OCI-LY7 (cell line): ENCODE measurements at regions not wholly inside any gene's neighbourhood (a gene's known extent, or its start where the extent isn't known, plus 50 kb on each side); places are given as distances from the start of the nearest gene placed in this dataset.

Experiments used
- BruUV-seq: library from RNA; stranded (reverse); fragments of 400-500 nt; replicated peaks from 2 replicates; lab custom pipeline; 2021; lab: Mats Ljungman, UMichigan
- CTCF ChIA-PET: fragments of 300-600 bp; sonication (Branson Sonifier 250); formaldehyde crosslinking; loops from one replicate; lab custom pipeline; 2022; ENCODE audit warnings: antibody characterized with exemption; ENCODE audit not compliant: unreplicated experiment; lab: Charles Lee
- POLR2A ChIA-PET: fragments of 300-600 bp; sonication (Branson Sonifier 250); formaldehyde crosslinking; loops from one replicate; lab custom pipeline; 2022; ENCODE audit warnings: antibody characterized with exemption; lab: Charles Lee
- DNase-seq: peaks from one replicate; pipeline ENCODE4 v3.0.0-alpha.2; 2015; ENCODE audit warnings: low spot score
- H2AFZ ChIP-seq: fragments of 200-600 bp; sonication (generic), shearing (Covaris generic); 2 replicates; pipeline ENCODE4 v1.6.1; 2014; ENCODE audit warnings: mild to moderate bottlenecking, antibody characterized with exemption, low read length, moderate library complexity
- H3K27ac ChIP-seq: fragments of 200-600 bp; sonication (generic); 2 replicates; pipeline ENCODE4 v1.5.1; 2014; ENCODE audit warnings: mixed run types, low read depth, mild to moderate bottlenecking, moderate library complexity, low read length, inconsistent platforms; ENCODE audit not compliant: poor library complexity, severe bottlenecking
- H3K36me3 ChIP-seq: fragments of 200-600 bp; sonication (generic); 2 replicates; pipeline ENCODE4 v1.6.1; 2014; ENCODE audit warnings: mild to moderate bottlenecking, antibody characterized with exemption, low read length, moderate library complexity, mixed read lengths; ENCODE audit not compliant: insufficient read depth
- H3K4me1 ChIP-seq: fragments of 200-600 bp; sonication (generic); 2 replicates; pipeline ENCODE4 v1.5.1; 2014; ENCODE audit warnings: mild to moderate bottlenecking, low read length; ENCODE audit not compliant: insufficient read depth, poor library complexity, severe bottlenecking
- H3K4me2 ChIP-seq: fragments of 200-600 bp; sonication (generic); 2 replicates; pipeline ENCODE4 v1.6.1; 2014; ENCODE audit warnings: mild to moderate bottlenecking, low read length
- H3K4me3 ChIP-seq: fragments of 200-600 bp; sonication (generic); 2 replicates; pipeline ENCODE4 v1.5.1; 2014; ENCODE audit warnings: mild to moderate bottlenecking, low read depth, low read length; ENCODE audit not compliant: poor library complexity, severe bottlenecking
- H3K79me2 ChIP-seq: fragments of 200-600 bp; sonication (generic); 2 replicates; pipeline ENCODE4 v1.6.1; 2016; ENCODE audit warnings: low read depth, mild to moderate bottlenecking, low read length, moderate library complexity, mixed read lengths; ENCODE audit not compliant: insufficient read depth
- H3K9me2 ChIP-seq: fragments of 200-600 bp; sonication (generic); 2 replicates; pipeline ENCODE4 v1.6.1; 2016; ENCODE audit warnings: mild to moderate bottlenecking, low read length, mixed read lengths; ENCODE audit not compliant: insufficient read depth
- H3K9me3 ChIP-seq: fragments of 200-600 bp; sonication (generic); 2 replicates; pipeline ENCODE4 v1.6.1; 2014; ENCODE audit warnings: mild to moderate bottlenecking, mixed run types, low read length, mixed read lengths
- H4K20me1 ChIP-seq: fragments of 200-600 bp; sonication (generic); 2 replicates; pipeline ENCODE4 v1.6.1; 2014; ENCODE audit warnings: mild to moderate bottlenecking, antibody characterized with exemption, low read length, moderate library complexity, mixed read lengths; ENCODE audit not compliant: insufficient read depth
- CTCF ChIP-seq: fragments of 200-600 bp; sonication (generic); conservative IDR thresholded peaks from 2 replicates; pipeline ENCODE4 v1.5.1; 2014; ENCODE audit warnings: mild to moderate bottlenecking, antibody characterized with exemption, low read length, moderate library complexity, mixed read lengths
- EZH2phosphoT487 ChIP-seq: fragments of 200-600 bp; sonication (generic); IDR thresholded peaks from 2 replicates; pipeline ENCODE4 v1.6.1; 2018; ENCODE audit warnings: low read depth, borderline replicate concordance, mild to moderate bottlenecking, mixed run types, antibody characterized with exemption, low read length, moderate library complexity, mixed read lengths
- intact Hi-C: fragments of 100-400 bp; cut with micrococcal nuclease; formaldehyde crosslinking; loops from one replicate; pipeline ENCODE4 v1.10.0; 2022; ENCODE audit not compliant: unreplicated experiment

- TF ChIP-seq CTCF (no peak), EZH2phosphoT487 (no peak)
- H2AFZ ChIP-seq: peak overlapping the region; percentile 61; the same call in 1 of the 2 replicates
- POLR2A ChIA-PET: no interaction called here
- BruUV-seq: no TSS peak
- H3K4me3 ChIP-seq: no peak overlapping the region
- H3K4me2 ChIP-seq: no peak overlapping the region
- no peaks in the 10 kb centered on the region for H3K79me2 ChIP-seq
- no peak for DNase-seq
- H3K9me2 ChIP-seq: no peaks in the 10 kb centered on the region
- H3K9me3 ChIP-seq: no peaks in the 10 kb centered on the region
- H3K36me3 ChIP-seq: no peaks in the 10 kb centered on the region
- H3K4me1 ChIP-seq: no peaks in the 10 kb centered on the region
- H3K27ac ChIP-seq: no peak overlapping the region
- intact Hi-C loops: no loop called here
- CTCF ChIA-PET: no interaction called here
- no peaks in the 10 kb centered on the region for H4K20me1 ChIP-seq
Measured at GRCh38 chr2:101622210-101623030, 75.1 kb upstream of the MAP4K4 start.

GRCh38 chr2:101619191-101619591, 78.3 kb upstream of the MAP4K4 start:
- TF ChIP-seq EZH2phosphoT487 (no peak), CTCF (no peak)
- CTCF ChIA-PET: no interaction called here

GRCh38 chr2:101617796-101618195, 79.7 kb upstream of the MAP4K4 start:
- ChIA-PET CTCF (no interaction called here), POLR2A (no interaction called here)
- Histone ChIP-seq H3K4me3 (no peak overlapping the region), H3K79me2 (no peaks in the 10 kb centered on the region), H2AFZ (no peak overlapping the region), H3K4me2 (no peak overlapping the region), H3K36me3 (no peaks in the 10 kb centered on the region), H4K20me1 (no peaks in the 10 kb centered on the region), H3K9me3 (no peaks in the 10 kb centered on the region), H3K9me2 (no peaks in the 10 kb centered on the region), H3K27ac (no peak overlapping the region), H3K4me1 (no peaks in the 10 kb centered on the region)
- BruUV-seq: no TSS peak
- intact Hi-C loops: no loop called here
- no peak for DNase-seq
- TF ChIP-seq CTCF (no peak), EZH2phosphoT487 (no peak)

More at GRCh38 chr2:101619191-101619591, 78.3 kb upstream of the MAP4K4 start:
- Histone ChIP-seq H3K36me3 (no peaks in the 10 kb centered on the region), H2AFZ (no peak overlapping the region), H4K20me1 (no peaks in the 10 kb centered on the region), H3K4me1 (no peaks in the 10 kb centered on the region), H3K79me2 (no peaks in the 10 kb centered on the region), H3K27ac (no peak overlapping the region), H3K9me2 (no peaks in the 10 kb centered on the region), H3K4me2 (no peak overlapping the region), H3K9me3 (no peaks in the 10 kb centered on the region), H3K4me3 (no peak overlapping the region)
- intact Hi-C loops: no loop called here
- no TSS peak for BruUV-seq
- POLR2A ChIA-PET: no interaction called here
- no peak for DNase-seq
